Left ventricle myocardium inferior (tissue), 1 donor: ENCODE measurements at regions not wholly inside any gene's neighbourhood (a gene's known extent, or its start where the extent isn't known, plus 50 kb on each side); places are given as distances from the start of the nearest gene placed in this dataset.

Experiments used
- DNase-seq: peaks from one replicate; pipeline ENCODE4 v3.0.0-alpha.2; 2020
- H3K27ac ChIP-seq: fragments of 200-600 bp; replicated peaks from 2 replicates; pipeline ENCODE4 v1.8.0; 2021
- H3K27me3 ChIP-seq: fragments of 200-600 bp; 2 replicates; pipeline ENCODE4 v1.8.0; 2021; ENCODE audit warnings: low read depth
- H3K36me3 ChIP-seq: fragments of 200-600 bp; 2 replicates; pipeline ENCODE4 v1.8.0; 2021
- H3K4me1 ChIP-seq: fragments of 200-600 bp; 2 replicates; pipeline ENCODE4 v1.8.0; 2021
- H3K4me3 ChIP-seq: fragments of 200-600 bp; 2 replicates; pipeline ENCODE4 v1.8.0; 2021; ENCODE audit warnings: mild to moderate bottlenecking, moderate library complexity
- H3K9me3 ChIP-seq: fragments of 200-600 bp; replicated peaks from 2 replicates; pipeline ENCODE4 v1.8.0; 2021
- CTCF ChIP-seq: fragments of 200-600 bp; IDR thresholded peaks from 2 replicates; pipeline ENCODE4 v1.8.0; 2021; ENCODE audit warnings: antibody characterized with exemption, mild to moderate bottlenecking, borderline replicate concordance
- intact Hi-C: fragments of 100-400 bp; cut with micrococcal nuclease; formaldehyde crosslinking; loops from one replicate; pipeline ENCODE4 v1.11.0; 2022
- donor health status: DM: no; HTN: yes; CAD: no; lungs with severe emphysema.

- Histone ChIP-seq H3K27ac (no peak overlapping the region), H3K27me3 (no peaks in the 10 kb centered on the region), H3K4me3 (no peak overlapping the region), H3K4me1 (no peaks in the 10 kb centered on the region), H3K36me3 (peaks cover 4% of the 10 kb centered on the region), H3K9me3 (no peaks in the 10 kb centered on the region)
- no peak for DNase-seq
- intact Hi-C loops: no loop called here
- TF ChIP-seq CTCF: no peak
Observed at GRCh38 chr17:63358111-63358839, 87.8 kb downstream of the CYB561 start.

GRCh38 chr17:63358956-63359355 is 87.2 kb downstream of the CYB561 start:
- no peak for DNase-seq
- H3K9me3 ChIP-seq: no peaks in the 10 kb centered on the region
- no peak overlapping the region for H3K27ac ChIP-seq
- peaks cover 4% of the 10 kb centered on the region for H3K36me3 ChIP-seq
- no peak overlapping the region for H3K4me3 ChIP-seq
- TF ChIP-seq CTCF: no peak
- no peaks in the 10 kb centered on the region for H3K27me3 ChIP-seq
- intact Hi-C loops: no loop called here
- H3K4me1 ChIP-seq: no peaks in the 10 kb centered on the region

GRCh38 chr17:63361182-63361581 is 84.9 kb downstream of the CYB561 start:
- Histone ChIP-seq H3K4me3 (no peak overlapping the region), H3K27me3 (no peaks in the 10 kb centered on the region), H3K9me3 (no peaks in the 10 kb centered on the region), H3K36me3 (peaks cover 4% of the 10 kb centered on the region), H3K27ac (no peak overlapping the region), H3K4me1 (peaks cover 9% of the 10 kb centered on the region)
- intact Hi-C loops: no loop called here
- TF ChIP-seq CTCF: no peak
- no peak for DNase-seq

- no peak for TF ChIP-seq CTCF
- intact Hi-C loops: no loop called here
- Histone ChIP-seq H3K4me1 (peaks cover 10% of the 10 kb centered on the region), H3K36me3 (peaks cover 4% of the 10 kb centered on the region), H3K4me3 (no peak overlapping the region), H3K27ac (no peak overlapping the region), H3K27me3 (no peaks in the 10 kb centered on the region), H3K9me3 (no peaks in the 10 kb centered on the region)
- no peak for DNase-seq
Observed at GRCh38 chr17:63362115-63362514, 84.0 kb downstream of the CYB561 start.

- DNase-seq: no peak
- Histone ChIP-seq H3K4me3 (no peak overlapping the region), H3K9me3 (no peaks in the 10 kb centered on the region), H3K36me3 (peaks cover 4% of the 10 kb centered on the region), H3K27me3 (no peaks in the 10 kb centered on the region), H3K4me1 (peaks cover 10% of the 10 kb centered on the region), H3K27ac (no peak overlapping the region)
- intact Hi-C loops: no loop called here
- no peak for TF ChIP-seq CTCF
Observed at GRCh38 chr17:63364387-63364786, 81.7 kb downstream of the CYB561 start.
